Neural cell (in vitro differentiated cells): ENCODE measurements at regions not wholly inside any gene's neighbourhood (a gene's known extent, or its start where the extent isn't known, plus 50 kb on each side); places are given as distances from the start of the nearest gene placed in this dataset.

Source experiments
- EP300 ChIP-seq: fragments of 450-650 bp; conservative IDR thresholded peaks from 2 replicates; pipeline ENCODE4 v1.6.1; 2014; ENCODE audit warnings: antibody characterized with exemption, mild to moderate bottlenecking, moderate library complexity; ENCODE audit not compliant: poor library complexity, severe bottlenecking
- EZH2 ChIP-seq: fragments of 200-600, 300-800 bp; shearing (Covaris generic), sonication (generic); IDR thresholded peaks from 2 replicates; pipeline ENCODE4 v1.6.1; 2014; ENCODE audit warnings: antibody characterized with exemption, low read length, borderline replicate concordance, mild to moderate bottlenecking; ENCODE audit not compliant: insufficient read depth, poor library complexity, severe bottlenecking
- POLR2AphosphoS5 ChIP-seq: IDR thresholded peaks from 2 replicates; pipeline ENCODE4 v1.6.1; 2012
- TF ChIP-seq, protein P1 (sequence below): fragments of 450-650 bp; IDR thresholded peaks from 2 replicates; pipeline ENCODE4 v1.5.1; 2014; ENCODE audit warnings: antibody characterized with exemption, mild to moderate bottlenecking, moderate library complexity; ENCODE audit not compliant: poor library complexity, severe bottlenecking

DNA sequence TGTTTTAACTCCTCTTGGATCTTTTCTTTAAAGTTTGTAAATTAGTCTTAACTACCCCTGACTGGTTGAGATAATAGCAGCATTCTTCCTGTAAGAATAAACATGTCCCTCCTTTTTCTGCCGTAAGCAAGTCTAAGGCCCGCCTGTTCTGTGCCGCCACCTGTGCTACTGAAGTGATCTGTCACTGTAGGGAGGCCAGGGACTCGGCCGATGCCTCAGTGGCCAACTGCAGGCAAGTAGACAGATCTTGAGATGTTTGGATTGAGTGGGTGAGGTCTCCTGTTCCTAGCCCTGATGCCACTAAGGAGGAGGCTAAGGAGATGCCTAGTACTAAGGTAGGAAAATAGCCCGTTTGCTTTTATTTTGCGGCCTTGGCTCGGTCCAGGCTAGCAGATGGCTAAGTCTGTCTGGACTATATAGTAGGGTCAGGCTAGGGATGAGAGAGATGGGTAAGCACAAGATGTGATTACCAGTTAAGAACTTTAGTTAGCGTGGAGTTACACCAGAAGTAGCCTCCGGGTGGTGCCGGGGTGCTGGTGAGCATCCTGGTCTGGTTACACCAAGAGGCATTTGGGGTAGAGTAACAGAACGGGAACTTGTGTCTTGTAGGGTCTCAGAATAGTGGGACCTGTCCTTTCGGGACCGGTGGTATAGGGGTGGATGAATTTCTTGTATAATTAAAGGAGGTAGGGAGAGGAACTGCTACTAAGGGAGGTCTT is 584.2 kb downstream of the SUCLG1 start:
- no peak for TF ChIP-seq EZH2
- no peak for TF ChIP-seq EP300
- no peak for TF ChIP-seq POLR2AphosphoS5
- TF ChIP-seq, protein P1, sequence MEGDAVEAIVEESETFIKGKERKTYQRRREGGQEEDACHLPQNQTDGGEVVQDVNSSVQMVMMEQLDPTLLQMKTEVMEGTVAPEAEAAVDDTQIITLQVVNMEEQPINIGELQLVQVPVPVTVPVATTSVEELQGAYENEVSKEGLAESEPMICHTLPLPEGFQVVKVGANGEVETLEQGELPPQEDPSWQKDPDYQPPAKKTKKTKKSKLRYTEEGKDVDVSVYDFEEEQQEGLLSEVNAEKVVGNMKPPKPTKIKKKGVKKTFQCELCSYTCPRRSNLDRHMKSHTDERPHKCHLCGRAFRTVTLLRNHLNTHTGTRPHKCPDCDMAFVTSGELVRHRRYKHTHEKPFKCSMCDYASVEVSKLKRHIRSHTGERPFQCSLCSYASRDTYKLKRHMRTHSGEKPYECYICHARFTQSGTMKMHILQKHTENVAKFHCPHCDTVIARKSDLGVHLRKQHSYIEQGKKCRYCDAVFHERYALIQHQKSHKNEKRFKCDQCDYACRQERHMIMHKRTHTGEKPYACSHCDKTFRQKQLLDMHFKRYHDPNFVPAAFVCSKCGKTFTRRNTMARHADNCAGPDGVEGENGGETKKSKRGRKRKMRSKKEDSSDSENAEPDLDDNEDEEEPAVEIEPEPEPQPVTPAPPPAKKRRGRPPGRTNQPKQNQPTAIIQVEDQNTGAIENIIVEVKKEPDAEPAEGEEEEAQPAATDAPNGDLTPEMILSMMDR, result no peak
